ENCODE measurements at regions not wholly inside any gene's neighbourhood (a gene's known extent, or its start where the extent isn't known, plus 50 kb on each side); places are given as distances from the start of the nearest gene placed in this dataset.

DNA sequence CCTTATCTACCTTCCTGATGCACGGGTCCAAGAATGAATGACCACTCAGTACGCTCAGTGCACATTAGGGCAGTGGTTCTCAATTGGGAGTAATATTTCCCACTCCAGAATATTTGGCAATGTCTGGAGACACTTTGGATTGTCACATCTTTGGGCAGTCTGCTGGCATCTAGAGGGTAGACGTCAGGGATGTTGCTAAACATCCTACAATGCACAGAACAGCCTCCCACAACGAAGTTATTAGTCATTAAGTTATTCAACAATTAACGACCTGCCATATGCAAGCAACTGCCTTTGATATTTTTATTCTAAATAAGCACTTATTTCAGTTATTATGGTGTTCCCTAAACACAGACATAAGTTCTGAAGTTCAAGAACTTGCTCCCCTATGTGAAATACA, 669.3 kb downstream of the TOX3 start:
- intact Hi-C loops (cut with DNase I; ENCODE audit: low total_unique reads): loop anchor here (1.0 kb wide), 1 partner anchor 89 kb away; no protein-coding TSS in a partner anchor
- no peak for TF ChIP-seq EP300 (IDR thresholded peaks at IDR 0.05; ENCODE audit: low read depth)
- no peak for TF ChIP-seq POLR2AphosphoS5 (IDR thresholded peaks at IDR 0.05)
- TF ChIP-seq, protein P1, sequence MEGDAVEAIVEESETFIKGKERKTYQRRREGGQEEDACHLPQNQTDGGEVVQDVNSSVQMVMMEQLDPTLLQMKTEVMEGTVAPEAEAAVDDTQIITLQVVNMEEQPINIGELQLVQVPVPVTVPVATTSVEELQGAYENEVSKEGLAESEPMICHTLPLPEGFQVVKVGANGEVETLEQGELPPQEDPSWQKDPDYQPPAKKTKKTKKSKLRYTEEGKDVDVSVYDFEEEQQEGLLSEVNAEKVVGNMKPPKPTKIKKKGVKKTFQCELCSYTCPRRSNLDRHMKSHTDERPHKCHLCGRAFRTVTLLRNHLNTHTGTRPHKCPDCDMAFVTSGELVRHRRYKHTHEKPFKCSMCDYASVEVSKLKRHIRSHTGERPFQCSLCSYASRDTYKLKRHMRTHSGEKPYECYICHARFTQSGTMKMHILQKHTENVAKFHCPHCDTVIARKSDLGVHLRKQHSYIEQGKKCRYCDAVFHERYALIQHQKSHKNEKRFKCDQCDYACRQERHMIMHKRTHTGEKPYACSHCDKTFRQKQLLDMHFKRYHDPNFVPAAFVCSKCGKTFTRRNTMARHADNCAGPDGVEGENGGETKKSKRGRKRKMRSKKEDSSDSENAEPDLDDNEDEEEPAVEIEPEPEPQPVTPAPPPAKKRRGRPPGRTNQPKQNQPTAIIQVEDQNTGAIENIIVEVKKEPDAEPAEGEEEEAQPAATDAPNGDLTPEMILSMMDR (IDR thresholded peaks at IDR 0.05): no peak
- TF ChIP-seq POLR2A (IDR thresholded peaks at IDR 0.05): no peak
- Histone ChIP-seq H3K9me3 (no peaks in the 10 kb centered on the region), H3K4me1 (no peaks in the 10 kb centered on the region), H3K36me3 (no peaks in the 10 kb centered on the region), H3K4me3 (no peak overlapping the region), H3K27me3 (no peaks in the 10 kb centered on the region), H3K27ac (peak overlapping the region in 1 of 4 donors; percentile 43)
- in situ Hi-C loops (cut with MboI; ENCODE audit: low pct_ligation_motif_present in 1 of 4, low pct_unique_long_range_greater_than_20kb in 1 of 4, low sequenced_read_pairs in 3 of 4): no loop called here
- DNase-seq: no peak
- 61% methylated on average over 3 to 5 of the region's 5 CpGs for WGBS, 2 donors (ENCODE audit: low coverage in 1 of 2)

DNA sequence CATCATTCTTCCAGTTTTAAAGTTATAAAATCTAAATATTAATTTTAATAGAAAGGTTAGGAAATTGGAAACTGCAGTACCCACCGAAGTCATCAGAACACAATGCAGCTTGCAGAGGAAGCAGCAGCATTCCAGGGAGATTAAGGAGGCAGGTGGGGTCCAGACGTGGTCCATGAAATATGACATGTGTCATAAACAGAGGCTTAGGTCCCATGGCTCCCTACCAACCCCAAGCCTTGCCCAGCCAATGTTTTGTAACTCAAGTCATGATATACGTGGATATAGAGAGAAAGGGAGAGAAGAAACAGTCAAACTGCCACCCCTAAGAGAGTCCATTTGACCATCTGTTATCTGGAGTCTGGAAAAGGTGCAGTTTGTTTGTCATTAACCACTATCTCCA, 670.0 kb downstream of the TOX3 start:
- Histone ChIP-seq H3K27ac (peak overlapping the region in 2 of 4 donors; percentile 43 to 48), H3K4me3 (no peak overlapping the region), H3K4me1 (no peaks in the 10 kb centered on the region), H3K27me3 (no peaks in the 10 kb centered on the region), H3K36me3 (no peaks in the 10 kb centered on the region), H3K9me3 (no peaks in the 10 kb centered on the region)
- no peak for DNase-seq
- in situ Hi-C loops (cut with MboI; ENCODE audit: low pct_ligation_motif_present in 1 of 4, low pct_unique_long_range_greater_than_20kb in 1 of 4, low sequenced_read_pairs in 3 of 4): no loop called here
- WGBS, 2 donors (ENCODE audit: low coverage in 1 of 2): 46 to 67% methylated on average over 1 to 3 of the region's 3 CpGs
- TF ChIP-seq POLR2A (IDR thresholded peaks at IDR 0.05): no peak
- TF ChIP-seq, protein P1 (IDR thresholded peaks at IDR 0.05): no peak
- no peak for TF ChIP-seq POLR2AphosphoS5 (IDR thresholded peaks at IDR 0.05)
- no peak for TF ChIP-seq EP300 (IDR thresholded peaks at IDR 0.05; ENCODE audit: low read depth)
- intact Hi-C loops (cut with DNase I; ENCODE audit: low total_unique reads): no loop called here

DNA sequence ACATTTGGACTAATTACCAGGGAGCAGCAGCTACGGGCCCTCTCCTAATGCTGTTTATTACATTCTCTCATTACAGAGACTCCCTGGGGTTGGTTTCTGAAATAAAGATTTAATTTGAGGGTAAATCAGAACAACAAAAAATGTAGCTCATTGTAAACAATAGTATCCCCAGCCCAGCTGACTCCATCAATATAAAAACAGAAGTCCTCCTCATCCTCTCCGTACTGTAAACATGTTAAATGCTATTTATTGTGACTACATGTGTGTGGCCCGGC, 670.4 kb downstream of the TOX3 start:
- Histone ChIP-seq H3K27ac (peak overlapping the region in 3 of 4 donors; percentile 32 to 48 (median 43)), H3K27me3 (no peaks in the 10 kb centered on the region), H3K4me1 (no peaks in the 10 kb centered on the region), H3K9me3 (no peaks in the 10 kb centered on the region), H3K36me3 (no peaks in the 10 kb centered on the region), H3K4me3 (no peak overlapping the region)
- in situ Hi-C loops (cut with MboI; ENCODE audit: low pct_ligation_motif_present in 1 of 4, low pct_unique_long_range_greater_than_20kb in 1 of 4, low sequenced_read_pairs in 3 of 4): no loop called here
- DNase-seq: no peak
- WGBS, 2 donors (ENCODE audit: low coverage in 1 of 2): 52% methylated on average over 3 of the region's 3 CpGs; no CpG with 5 or more reads in 1 of the 2 donors
- TF ChIP-seq POLR2A (IDR thresholded peaks at IDR 0.05) (no peak), EP300 (IDR thresholded peaks at IDR 0.05; ENCODE audit: low read depth) (no peak), POLR2AphosphoS5 (IDR thresholded peaks at IDR 0.05) (no peak)
- TF ChIP-seq, protein P1 (IDR thresholded peaks at IDR 0.05): no peak
- intact Hi-C loops (cut with DNase I; ENCODE audit: low total_unique reads): no loop called here

DNA sequence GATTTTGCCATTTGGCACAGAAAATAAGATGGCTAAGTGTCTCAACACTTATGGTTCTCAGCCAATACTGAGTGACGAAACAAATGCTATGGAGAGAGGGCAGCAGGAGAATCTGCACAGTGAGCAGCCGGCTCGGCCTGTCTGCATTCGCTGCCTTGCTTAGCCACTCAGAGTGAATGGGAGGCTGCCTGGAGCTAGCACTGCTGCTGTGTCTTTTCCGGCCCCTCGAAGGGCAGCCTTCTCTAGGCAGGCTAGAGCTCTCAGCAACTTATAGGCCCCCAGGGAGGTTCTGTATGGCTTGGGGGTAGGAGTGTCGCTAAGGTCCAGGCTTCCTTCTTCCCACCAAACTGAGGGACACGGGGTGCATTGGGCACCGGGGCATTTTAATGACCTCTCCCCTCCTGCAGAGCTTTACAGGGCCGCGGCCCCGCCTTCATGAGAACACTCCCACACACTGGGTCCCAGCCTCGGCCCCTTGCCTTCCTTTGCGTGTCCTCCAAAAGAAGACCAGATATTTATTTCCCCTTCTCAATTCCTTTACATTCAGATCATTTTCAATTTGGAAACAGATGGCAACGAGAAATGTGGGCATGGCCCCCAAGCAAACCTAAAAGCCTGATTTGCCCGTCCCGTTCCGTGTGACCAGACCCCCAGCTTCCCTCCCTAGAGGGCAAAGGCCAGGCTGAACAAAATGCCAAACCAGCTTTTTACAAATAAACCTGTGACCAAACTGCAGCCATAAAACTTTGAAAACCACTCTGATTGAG, 670.9 kb downstream of the TOX3 start:
- Histone ChIP-seq H3K27ac (peak overlapping the region in 3 of 4 donors; percentile 32 to 48 (median 43)), H3K4me3 (no peak overlapping the region), H3K4me1 (no peaks in the 10 kb centered on the region), H3K36me3 (no peaks in the 10 kb centered on the region), H3K27me3 (no peaks in the 10 kb centered on the region), H3K9me3 (no peaks in the 10 kb centered on the region)
- intact Hi-C loops (cut with DNase I; ENCODE audit: low total_unique reads) (no loop called here), in situ Hi-C loops (cut with MboI; ENCODE audit: low pct_ligation_motif_present in 1 of 4, low pct_unique_long_range_greater_than_20kb in 1 of 4, low sequenced_read_pairs in 3 of 4) (no loop called here)
- DNase-seq: no peak
- WGBS, 2 donors (ENCODE audit: low coverage in 1 of 2): 37 to 51% methylated on average over 3 to 18 of the region's 18 CpGs
- no peak for TF ChIP-seq POLR2AphosphoS5 (IDR thresholded peaks at IDR 0.05)
- TF ChIP-seq, protein P1 (IDR thresholded peaks at IDR 0.05): no peak
- TF ChIP-seq POLR2A (IDR thresholded peaks at IDR 0.05): no peak
- no peak for TF ChIP-seq EP300 (IDR thresholded peaks at IDR 0.05; ENCODE audit: low read depth)

All from transverse colon (tissue), 4 donors.